GM12874 (cell line): ENCODE measurements at regions not wholly inside any gene's neighbourhood (a gene's known extent, or its start where the extent isn't known, plus 50 kb on each side); places are given as distances from the start of the nearest gene placed in this dataset.

Experiments used
- CTCF ChIP-seq: IDR thresholded peaks from 2 replicates; pipeline ENCODE4 v1.5.1; 2011; ENCODE audit warnings: low read depth, mild to moderate bottlenecking, control low read depth, low read length, moderate library complexity; ENCODE audit not compliant: insufficient read depth

- no peak for TF ChIP-seq CTCF
Measured at GRCh38 chr5:125011014-125011413, 264.6 kb upstream of the ZNF608 start.

GRCh38 chr5:125011419-125011818, 265.0 kb upstream of the ZNF608 start:
- no peak for TF ChIP-seq CTCF

GRCh38 chr5:125011947-125012346, 265.5 kb upstream of the ZNF608 start:
- no peak for TF ChIP-seq CTCF

- no peak for TF ChIP-seq CTCF
Measured at GRCh38 chr5:125012727-125013451, 266.4 kb upstream of the ZNF608 start.

GRCh38 chr5:125014202-125014601, 267.8 kb upstream of the ZNF608 start:
- TF ChIP-seq CTCF = no peak

GRCh38 chr5:125017796-125018195, 271.4 kb upstream of the ZNF608 start:
- no peak for TF ChIP-seq CTCF

GRCh38 chr5:125023673-125024072, 277.2 kb upstream of the ZNF608 start:
- TF ChIP-seq CTCF = no peak
